Ishikawa (cell line): ENCODE measurements at regions not wholly inside any gene's neighbourhood (a gene's known extent, or its start where the extent isn't known, plus 50 kb on each side); places are given as distances from the start of the nearest gene placed in this dataset.

Experiments
- CEBPB ChIP-seq: IDR thresholded peaks from 2 replicates; pipeline ENCODE4 v1.6.1; 2012
- CREB1 ChIP-seq: IDR thresholded peaks from 2 replicates; pipeline ENCODE4 v1.6.1; 2012; ENCODE audit warnings: low read depth
- EGR1 ChIP-seq: IDR thresholded peaks from 2 replicates; pipeline ENCODE4 v1.6.1; 2012
- EP300 ChIP-seq: IDR thresholded peaks from 2 replicates; pipeline ENCODE4 v1.6.1; 2012; ENCODE audit warnings: borderline replicate concordance
- FOXM1 ChIP-seq: IDR thresholded peaks from 2 replicates; pipeline ENCODE4 v1.6.1; 2012; ENCODE audit warnings: low read depth, borderline replicate concordance
- MAX ChIP-seq: IDR thresholded peaks from 2 replicates; pipeline ENCODE4 v1.6.1; 2012
- NFIC ChIP-seq: IDR thresholded peaks from 2 replicates; pipeline ENCODE4 v1.6.1; 2012
- RAD21 ChIP-seq: IDR thresholded peaks from 2 replicates; pipeline ENCODE4 v1.6.1; 2012; ENCODE audit warnings: low read depth
- REST ChIP-seq: IDR thresholded peaks from 2 replicates; pipeline ENCODE4 v1.6.1; 2012; ENCODE audit warnings: low read depth, mild to moderate bottlenecking
- TAF1 ChIP-seq: IDR thresholded peaks from 2 replicates; pipeline ENCODE4 v1.6.1; 2012; ENCODE audit warnings: low read depth, mild to moderate bottlenecking
- TCF12 ChIP-seq: IDR thresholded peaks from 2 replicates; pipeline ENCODE4 v1.6.1; 2012; ENCODE audit warnings: low read depth
- TEAD4 ChIP-seq: IDR thresholded peaks from 2 replicates; pipeline ENCODE4 v1.6.1; 2012
- USF1 ChIP-seq: IDR thresholded peaks from 2 replicates; pipeline ENCODE4 v1.6.1; 2012
- YY1 ChIP-seq: IDR thresholded peaks from 2 replicates; pipeline ENCODE4 v1.6.1; 2012; ENCODE audit warnings: low read depth
- ZBTB7A ChIP-seq: IDR thresholded peaks from 2 replicates; pipeline ENCODE4 v1.6.1; 2012; ENCODE audit warnings: low read depth

- TF ChIP-seq USF1 (no peak), EGR1 (no peak)
These were observed 173.4 kb downstream of the KITLG start for GRCh38 chr12:88406905-88407304.

- no peak for TF ChIP-seq YY1
- TF ChIP-seq FOXM1 = no peak
- no peak for TF ChIP-seq MAX
- no peak for TF ChIP-seq TCF12
- TF ChIP-seq TEAD4 = no peak
- TF ChIP-seq ZBTB7A = no peak
- no peak for TF ChIP-seq CREB1
- TF ChIP-seq TAF1 = no peak
These were observed 171.4 kb downstream of the KITLG start for GRCh38 chr12:88408823-88409222.

- TF ChIP-seq USF1 = no peak
- no peak for TF ChIP-seq NFIC
- TF ChIP-seq REST = no peak
- no peak for TF ChIP-seq TAF1
- no peak for TF ChIP-seq TCF12
- no peak for TF ChIP-seq CEBPB
These were observed 171.0 kb downstream of the KITLG start for GRCh38 chr12:88409257-88409656.

GRCh38 chr12:88411689-88412088 lies 168.6 kb downstream of the KITLG start:
- no peak for TF ChIP-seq EP300
- TF ChIP-seq TEAD4 = no peak
- TF ChIP-seq TAF1 = no peak
- TF ChIP-seq RAD21 = no peak
- no peak for TF ChIP-seq REST
- TF ChIP-seq YY1 = no peak

- no peak for TF ChIP-seq RAD21
- no peak for TF ChIP-seq FOXM1
- no peak for TF ChIP-seq TAF1
- no peak for TF ChIP-seq NFIC
- no peak for TF ChIP-seq REST
- no peak for TF ChIP-seq MAX
- TF ChIP-seq USF1 = no peak
- TF ChIP-seq EP300 = no peak
- no peak for TF ChIP-seq CREB1
- no peak for TF ChIP-seq CEBPB
- no peak for TF ChIP-seq TCF12
- no peak for TF ChIP-seq TEAD4
- no peak for TF ChIP-seq EGR1
- TF ChIP-seq ZBTB7A = no peak
- no peak for TF ChIP-seq YY1
These were observed 166.6 kb downstream of the KITLG start for GRCh38 chr12:88413646-88414045.
